ENCODE measurements at regions not wholly inside any gene's neighbourhood (a gene's known extent, or its start where the extent isn't known, plus 50 kb on each side); places are given as distances from the start of the nearest gene placed in this dataset.

- no peaks in the 10 kb centered on the region for H3K4me1 Mint-ChIP-seq
- no peak overlapping the region for H3K4me3 Mint-ChIP-seq
- no peaks in the 10 kb centered on the region for H3K9me3 Mint-ChIP-seq
- peaks cover 2% of the 10 kb centered on the region for H3K27me3 Mint-ChIP-seq
- no peaks in the 10 kb centered on the region for H3K36me3 Mint-ChIP-seq
- H3K27ac Mint-ChIP-seq, result no peak overlapping the region
These were observed 98.7 kb downstream of the HTR5A start for GRCh38 chr7:155168597-155169480.

- Mint-ChIP-seq H3K27me3 (peaks cover 2% of the 10 kb centered on the region), H3K27ac (no peak overlapping the region), H3K4me1 (no peaks in the 10 kb centered on the region), H3K9me3 (no peaks in the 10 kb centered on the region), H3K36me3 (no peaks in the 10 kb centered on the region), H3K4me3 (no peak overlapping the region)
These were observed 99.5 kb downstream of the HTR5A start for GRCh38 chr7:155169498-155170065.

- H3K9me3 Mint-ChIP-seq, result no peaks in the 10 kb centered on the region
- no peak overlapping the region for H3K4me3 Mint-ChIP-seq
- H3K4me1 Mint-ChIP-seq, result no peaks in the 10 kb centered on the region
- no peak overlapping the region for H3K27ac Mint-ChIP-seq
- no peaks in the 10 kb centered on the region for H3K36me3 Mint-ChIP-seq
- peaks cover 3% of the 10 kb centered on the region for H3K27me3 Mint-ChIP-seq
These were observed 100.2 kb downstream of the HTR5A start for GRCh38 chr7:155170331-155170730.

GRCh38 chr7:155172141-155172540, 102.0 kb downstream of the HTR5A start:
- H3K27me3 Mint-ChIP-seq, result peaks cover 3% of the 10 kb centered on the region

GRCh38 chr7:155173905-155174304, 103.8 kb downstream of the HTR5A start:
- Mint-ChIP-seq H3K27ac (no peak overlapping the region), H3K27me3 (peaks cover 3% of the 10 kb centered on the region), H3K36me3 (no peaks in the 10 kb centered on the region), H3K4me3 (no peak overlapping the region), H3K9me3 (no peaks in the 10 kb centered on the region), H3K4me1 (no peaks in the 10 kb centered on the region)

More at GRCh38 chr7:155172141-155172540, 102.0 kb downstream of the HTR5A start:
- Mint-ChIP-seq H3K27ac (no peak overlapping the region), H3K4me1 (no peaks in the 10 kb centered on the region), H3K9me3 (no peaks in the 10 kb centered on the region), H3K36me3 (no peaks in the 10 kb centered on the region), H3K4me3 (no peak overlapping the region)

- H3K4me3 Mint-ChIP-seq, result no peak overlapping the region
- H3K9me3 Mint-ChIP-seq, result no peaks in the 10 kb centered on the region
- no peaks in the 10 kb centered on the region for H3K36me3 Mint-ChIP-seq
- no peak overlapping the region for H3K27ac Mint-ChIP-seq
- peaks cover 5% of the 10 kb centered on the region for H3K27me3 Mint-ChIP-seq
- no peaks in the 10 kb centered on the region for H3K4me1 Mint-ChIP-seq
These were observed 108.0 kb downstream of the HTR5A start for GRCh38 chr7:155178096-155178495.

GRCh38 chr7:155181768-155182167, 111.6 kb downstream of the HTR5A start:
- Mint-ChIP-seq H3K36me3 (peaks cover 4% of the 10 kb centered on the region), H3K27ac (no peak overlapping the region), H3K4me3 (no peak overlapping the region), H3K27me3 (peaks cover 4% of the 10 kb centered on the region), H3K9me3 (peaks cover 6% of the 10 kb centered on the region), H3K4me1 (no peaks in the 10 kb centered on the region)

GRCh38 chr7:155182406-155182970, 112.4 kb downstream of the HTR5A start:
- peaks cover 4% of the 10 kb centered on the region for H3K27me3 Mint-ChIP-seq
- H3K36me3 Mint-ChIP-seq, result peaks cover 4% of the 10 kb centered on the region
- no peaks in the 10 kb centered on the region for H3K4me1 Mint-ChIP-seq
- no peak overlapping the region for H3K4me3 Mint-ChIP-seq
- peaks cover 6% of the 10 kb centered on the region for H3K9me3 Mint-ChIP-seq
- H3K27ac Mint-ChIP-seq, result no peak overlapping the region

- peaks cover 6% of the 10 kb centered on the region for H3K4me1 Mint-ChIP-seq
- peaks cover 4% of the 10 kb centered on the region for H3K36me3 Mint-ChIP-seq
- no peak overlapping the region for H3K27ac Mint-ChIP-seq
- peaks cover 4% of the 10 kb centered on the region for H3K27me3 Mint-ChIP-seq
- H3K9me3 Mint-ChIP-seq, result peaks cover 6% of the 10 kb centered on the region
- H3K4me3 Mint-ChIP-seq, result no peak overlapping the region
These were observed 113.5 kb downstream of the HTR5A start for GRCh38 chr7:155183655-155184054.

GRCh38 chr7:155184923-155185322, 112.8 kb upstream of the INSIG1 start:
- H3K4me3 Mint-ChIP-seq, result no peak overlapping the region
- peaks cover 10% of the 10 kb centered on the region for H3K4me1 Mint-ChIP-seq
- peaks cover 4% of the 10 kb centered on the region for H3K36me3 Mint-ChIP-seq
- H3K27ac Mint-ChIP-seq, result no peak overlapping the region
- H3K9me3 Mint-ChIP-seq, result peaks cover 6% of the 10 kb centered on the region
- peaks cover 4% of the 10 kb centered on the region for H3K27me3 Mint-ChIP-seq

GRCh38 chr7:155187061-155187785, 110.5 kb upstream of the INSIG1 start:
- Mint-ChIP-seq H3K9me3 (peaks cover 6% of the 10 kb centered on the region), H3K4me1 (peaks cover 22% of the 10 kb centered on the region), H3K27ac (no peak overlapping the region), H3K27me3 (peaks cover 1% of the 10 kb centered on the region), H3K36me3 (peaks cover 4% of the 10 kb centered on the region), H3K4me3 (no peak overlapping the region)

GRCh38 chr7:155188357-155188756, 109.3 kb upstream of the INSIG1 start:
- Mint-ChIP-seq H3K9me3 (peaks cover 6% of the 10 kb centered on the region), H3K4me1 (peaks cover 28% of the 10 kb centered on the region), H3K4me3 (no peak overlapping the region), H3K27ac (peak overlapping the region; percentile 0), H3K27me3 (no peaks in the 10 kb centered on the region), H3K36me3 (peaks cover 4% of the 10 kb centered on the region)

- Mint-ChIP-seq H3K4me3 (no peak overlapping the region), H3K27ac (no peak overlapping the region)
These were observed 108.7 kb upstream of the INSIG1 start for GRCh38 chr7:155188821-155189581.

GRCh38 chr7:155189590-155189989, 108.1 kb upstream of the INSIG1 start:
- H3K9me3 Mint-ChIP-seq, result peaks cover 6% of the 10 kb centered on the region
- peaks cover 28% of the 10 kb centered on the region for H3K4me1 Mint-ChIP-seq
- H3K4me3 Mint-ChIP-seq, result no peak overlapping the region
- H3K36me3 Mint-ChIP-seq, result peaks cover 4% of the 10 kb centered on the region
- no peak overlapping the region for H3K27ac Mint-ChIP-seq
- no peaks in the 10 kb centered on the region for H3K27me3 Mint-ChIP-seq

More at GRCh38 chr7:155188821-155189581, 108.7 kb upstream of the INSIG1 start:
- Mint-ChIP-seq H3K27me3 (no peaks in the 10 kb centered on the region), H3K36me3 (peaks cover 4% of the 10 kb centered on the region), H3K4me1 (peaks cover 28% of the 10 kb centered on the region), H3K9me3 (peaks cover 6% of the 10 kb centered on the region)

GRCh38 chr7:155190688-155191087, 107.0 kb upstream of the INSIG1 start:
- Mint-ChIP-seq H3K27me3 (no peaks in the 10 kb centered on the region), H3K27ac (no peak overlapping the region), H3K4me3 (no peak overlapping the region), H3K9me3 (peaks cover 2% of the 10 kb centered on the region), H3K36me3 (peaks cover 4% of the 10 kb centered on the region), H3K4me1 (peaks cover 28% of the 10 kb centered on the region)

Measured in activated naive CD4-positive, alpha-beta T cell treated with anti-CD3 and anti-CD28 coated beads, Interleukin-2, amount 50 U/mL, for 24 hours (primary cell).